ENCODE measurements at regions not wholly inside any gene's neighbourhood (a gene's known extent, or its start where the extent isn't known, plus 50 kb on each side); places are given as distances from the start of the nearest gene placed in this dataset.
A peak's percentile ranks its signal among the peaks of the same experiment; 100 is the strongest.

GRCh38 chr2:160882906-160883305, 277.3 kb upstream of the TANK start:
- ATAC-seq, result no peak

GRCh38 chr2:160884056-160884455, 276.2 kb upstream of the TANK start:
- ATAC-seq, result no peak

GRCh38 chr2:160889439-160890170, 270.6 kb upstream of the TANK start:
- ATAC-seq, result no peak

- no peak for ATAC-seq
Observed at GRCh38 chr2:160890667-160891352, 269.4 kb upstream of the TANK start.

GRCh38 chr2:160891353-160891740, 268.9 kb upstream of the TANK start:
- ATAC-seq, result no peak

- no peak for ATAC-seq
Observed at GRCh38 chr2:160892204-160892603, 268.0 kb upstream of the TANK start.

- no peak for ATAC-seq
Observed at GRCh38 chr2:160893581-160893980, 266.6 kb upstream of the TANK start.

- ATAC-seq, result no peak
Observed at GRCh38 chr2:160898581-160899307, 261.5 kb upstream of the TANK start.

GRCh38 chr2:160901613-160902012, 258.6 kb upstream of the TANK start:
- no peak for ATAC-seq

GRCh38 chr2:160905862-160906261, 254.4 kb upstream of the TANK start:
- ATAC-seq, result no peak

GRCh38 chr2:160906878-160907277, 253.3 kb upstream of the TANK start:
- ATAC-seq, result no peak

- no peak for ATAC-seq
Observed at GRCh38 chr2:160907738-160908137, 252.5 kb upstream of the TANK start.

GRCh38 chr2:160908157-160908556, 252.1 kb upstream of the TANK start:
- ATAC-seq, result no peak

- ATAC-seq, result no peak
Observed at GRCh38 chr2:160909781-160910242, 250.4 kb upstream of the TANK start.

- no peak for ATAC-seq
Observed at GRCh38 chr2:160910681-160911080, 249.5 kb upstream of the TANK start.

GRCh38 chr2:160911258-160911657, 249.0 kb upstream of the TANK start:
- ATAC-seq, result no peak

- ATAC-seq, result no peak
Observed at GRCh38 chr2:160912276-160912675, 248.0 kb upstream of the TANK start.

GRCh38 chr2:160913323-160913722, 246.9 kb upstream of the TANK start:
- no peak for ATAC-seq

GRCh38 chr2:160914217-160914616, 246.0 kb upstream of the TANK start:
- ATAC-seq, result no peak

- ATAC-seq, result no peak
Observed at GRCh38 chr2:160916300-160916699, 243.9 kb upstream of the TANK start.

GRCh38 chr2:160917850-160918249, 242.4 kb upstream of the TANK start:
- no peak for ATAC-seq

GRCh38 chr2:160918258-160918657, 242.0 kb upstream of the TANK start:
- ATAC-seq, result no peak

- peak; percentile 81 for ATAC-seq
Observed at GRCh38 chr2:160918906-160919503, 241.2 kb upstream of the TANK start.

All from esophagus mucosa (tissue), 1 donor.